ENCODE measurements at regions not wholly inside any gene's neighbourhood (a gene's known extent, or its start where the extent isn't known, plus 50 kb on each side); places are given as distances from the start of the nearest gene placed in this dataset.

DNA sequence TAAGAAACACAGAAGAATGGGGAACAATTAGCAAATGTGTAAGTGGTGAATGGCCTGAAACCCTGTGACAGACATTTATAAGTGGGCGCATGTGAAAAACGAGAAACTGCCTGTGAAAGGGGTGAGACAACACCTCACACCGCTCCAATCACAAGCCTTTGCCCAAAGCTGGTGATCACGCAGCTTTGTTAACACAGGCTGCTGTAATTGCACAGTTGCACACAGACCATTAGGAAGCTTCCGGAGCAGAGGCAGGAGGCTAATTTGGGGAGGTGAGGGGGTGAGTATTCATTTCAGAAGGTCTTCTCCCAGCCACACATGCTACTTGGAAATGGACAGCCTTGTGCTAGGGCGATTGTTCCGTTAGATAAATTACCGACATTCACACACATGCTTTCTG lies 294.0 kb downstream of the MED10 start:
- no peaks in the 10 kb centered on the region for H3K27me3 ChIP-seq (ENCODE audit: insufficient read depth, low read length)
- DNase-seq (ENCODE audit: low read depth) = no peak
- peaks cover 9% of the 10 kb centered on the region for H3K9me3 ChIP-seq (ENCODE audit: insufficient read depth, low read depth, low read length)
- no peaks in the 10 kb centered on the region for H4K20me1 ChIP-seq (ENCODE audit: insufficient read depth, low read length)
- Mint-ChIP-seq H3K4me1 (ENCODE audit: low read depth, unreplicated experiment) (peaks cover 12% of the 10 kb centered on the region), H3K9me3 (ENCODE audit: unreplicated experiment) (no peaks in the 10 kb centered on the region), H3K36me3 (ENCODE audit: low read depth, unreplicated experiment) (no peaks in the 10 kb centered on the region), H3K4me3 (ENCODE audit: unreplicated experiment) (no peak overlapping the region), H3K27ac (ENCODE audit: unreplicated experiment) (no peak overlapping the region), H3K27me3 (ENCODE audit: low read depth, unreplicated experiment) (no peaks in the 10 kb centered on the region)
- H2AFZ ChIP-seq (ENCODE audit: low read depth, low read length) = no peak overlapping the region
- H3K36me3 ChIP-seq (ENCODE audit: insufficient read depth, low read length) = no peaks in the 10 kb centered on the region
- H3K4me2 ChIP-seq (ENCODE audit: low read length) = no peak overlapping the region
- no peaks in the 10 kb centered on the region for H3K79me2 ChIP-seq (ENCODE audit: insufficient read depth, low read length)
- H3K4me1 ChIP-seq (ENCODE audit: insufficient read depth, low read length) = no peaks in the 10 kb centered on the region
- H3K4me3 ChIP-seq (ENCODE audit: insufficient read depth, low read depth, low read length) = no peak overlapping the region
- H3K9ac ChIP-seq (ENCODE audit: low read length) = no peak overlapping the region
- no peak overlapping the region for H3K27ac ChIP-seq (ENCODE audit: low read depth, low read length)
- no peak for FAIRE-seq
- TF ChIP-seq EZH2 (IDR thresholded peaks at IDR 0.05; ENCODE audit: insufficient read depth, low read length) (no peak), CTCF (IDR thresholded peaks at IDR 0.05; ENCODE audit: insufficient read depth, low read depth, low read length) (no peak)

DNA sequence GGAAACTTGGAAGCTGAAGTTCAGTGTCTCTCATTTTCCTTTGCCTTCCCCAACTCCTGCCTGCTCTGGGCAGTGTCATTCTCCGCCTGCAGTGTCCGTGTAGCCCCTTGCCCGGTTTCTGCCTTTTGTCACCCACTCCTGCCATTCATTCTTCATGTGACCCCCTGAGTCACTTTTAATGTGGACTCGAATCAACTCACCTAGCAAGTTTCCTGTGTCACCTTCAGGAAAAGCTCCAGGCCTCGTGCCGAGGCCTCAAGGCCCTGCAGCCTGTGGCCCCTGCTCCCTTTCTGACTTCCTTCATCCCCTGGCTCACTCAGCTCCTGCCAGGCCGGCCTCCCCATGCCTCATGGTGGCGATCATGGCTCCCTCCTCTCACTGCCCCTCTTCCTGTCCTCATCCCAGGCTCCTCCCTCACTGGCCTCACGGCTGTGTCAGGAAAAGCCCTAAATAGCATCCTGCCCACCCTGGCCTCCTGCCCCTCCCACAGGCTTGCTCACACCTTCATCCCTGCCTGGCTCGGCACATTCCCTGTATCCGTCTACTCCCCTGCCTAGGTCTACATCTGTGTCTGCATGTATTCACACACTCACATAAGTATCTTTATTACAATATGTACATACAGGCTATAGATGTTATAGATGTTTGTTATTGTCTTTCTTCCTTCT lies 294.9 kb downstream of the MED10 start:
- no peaks in the 10 kb centered on the region for H4K20me1 ChIP-seq (ENCODE audit: insufficient read depth, low read length)
- TF ChIP-seq EZH2 (IDR thresholded peaks at IDR 0.05; ENCODE audit: insufficient read depth, low read length) (no peak), CTCF (IDR thresholded peaks at IDR 0.05; ENCODE audit: insufficient read depth, low read depth, low read length) (no peak)
- H3K36me3 ChIP-seq (ENCODE audit: insufficient read depth, low read length) = no peaks in the 10 kb centered on the region
- H3K9me3 ChIP-seq (ENCODE audit: insufficient read depth, low read depth, low read length) = peaks cover 9% of the 10 kb centered on the region
- Mint-ChIP-seq H3K4me1 (ENCODE audit: low read depth, unreplicated experiment) (peaks cover 12% of the 10 kb centered on the region), H3K27me3 (ENCODE audit: low read depth, unreplicated experiment) (no peaks in the 10 kb centered on the region), H3K36me3 (ENCODE audit: low read depth, unreplicated experiment) (no peaks in the 10 kb centered on the region), H3K27ac (ENCODE audit: unreplicated experiment) (no peak overlapping the region), H3K4me3 (ENCODE audit: unreplicated experiment) (no peak overlapping the region), H3K9me3 (ENCODE audit: unreplicated experiment) (no peaks in the 10 kb centered on the region)
- H3K4me3 ChIP-seq (ENCODE audit: insufficient read depth, low read depth, low read length) = no peak overlapping the region
- FAIRE-seq (no peak), DNase-seq (ENCODE audit: low read depth) (no peak)
- H3K79me2 ChIP-seq (ENCODE audit: insufficient read depth, low read length) = no peaks in the 10 kb centered on the region
- no peak overlapping the region for H3K9ac ChIP-seq (ENCODE audit: low read length)
- no peak overlapping the region for H3K4me2 ChIP-seq (ENCODE audit: low read length)
- H3K27me3 ChIP-seq (ENCODE audit: insufficient read depth, low read length) = no peaks in the 10 kb centered on the region
- H3K27ac ChIP-seq (ENCODE audit: low read depth, low read length) = no peak overlapping the region
- no peaks in the 10 kb centered on the region for H3K4me1 ChIP-seq (ENCODE audit: insufficient read depth, low read length)
- no peak overlapping the region for H2AFZ ChIP-seq (ENCODE audit: low read depth, low read length)

GRCh38 chr5:6082685-6083084 lies 295.7 kb downstream of the MED10 start:
- peak overlapping the region; percentile 9 for H3K27ac Mint-ChIP-seq (ENCODE audit: unreplicated experiment)
- Histone ChIP-seq H3K36me3 (ENCODE audit: insufficient read depth, low read length) (no peaks in the 10 kb centered on the region), H3K4me3 (ENCODE audit: insufficient read depth, low read depth, low read length) (no peak overlapping the region), H3K79me2 (ENCODE audit: insufficient read depth, low read length) (no peaks in the 10 kb centered on the region), H3K4me2 (ENCODE audit: low read length) (no peak overlapping the region), H3K27me3 (ENCODE audit: insufficient read depth, low read length) (no peaks in the 10 kb centered on the region), H3K4me1 (ENCODE audit: insufficient read depth, low read length) (no peaks in the 10 kb centered on the region), H2AFZ (ENCODE audit: low read depth, low read length) (no peak overlapping the region), H3K9me3 (ENCODE audit: insufficient read depth, low read depth, low read length) (peaks cover 9% of the 10 kb centered on the region), H3K27ac (ENCODE audit: low read depth, low read length) (no peak overlapping the region), H4K20me1 (ENCODE audit: insufficient read depth, low read length) (no peaks in the 10 kb centered on the region), H3K9ac (ENCODE audit: low read length) (no peak overlapping the region)
- DNase-seq (ENCODE audit: low read depth) (no peak), FAIRE-seq (no peak)
- H3K4me3 Mint-ChIP-seq (ENCODE audit: unreplicated experiment) = no peak overlapping the region
- H3K36me3 Mint-ChIP-seq (ENCODE audit: low read depth, unreplicated experiment) = no peaks in the 10 kb centered on the region
- peaks cover 12% of the 10 kb centered on the region for H3K4me1 Mint-ChIP-seq (ENCODE audit: low read depth, unreplicated experiment)
- TF ChIP-seq CTCF (IDR thresholded peaks at IDR 0.05; ENCODE audit: insufficient read depth, low read depth, low read length) = no peak
- no peak for TF ChIP-seq EZH2 (IDR thresholded peaks at IDR 0.05; ENCODE audit: insufficient read depth, low read length)
- H3K27me3 Mint-ChIP-seq (ENCODE audit: low read depth, unreplicated experiment) = no peaks in the 10 kb centered on the region
- no peaks in the 10 kb centered on the region for H3K9me3 Mint-ChIP-seq (ENCODE audit: unreplicated experiment)
